Heart left ventricle (tissue), 13 donors: ENCODE measurements at regions not wholly inside any gene's neighbourhood (a gene's known extent, or its start where the extent isn't known, plus 50 kb on each side); places are given as distances from the start of the nearest gene placed in this dataset.

Source experiments
- CTCF ChIP-seq, 12 donors: fragments of 200-600 bp; sonication (generic) in 4 of 12; IDR thresholded peaks; one replicate each; pipeline versions ENCODE4 v1.5.0 to v1.8.0; 2018 to 2022; ENCODE audit warnings: antibody characterized with exemption in 12 of 12, mild to moderate bottlenecking in 5 of 12
- POLR2A ChIP-seq, 2 donors: fragments of 450-650 bp; IDR thresholded peaks; one replicate each; pipeline ENCODE4 v1.6.1; 2017; ENCODE audit warnings: antibody characterized with exemption in 2 of 2, mild to moderate bottlenecking in 2 of 2, moderate library complexity in 2 of 2
- donor health status: ischemic (EF 13 %, LVEDD 7.1; RV severe dilation, severe dysfunction).
- donor health status: DM: no; HTN: yes; CAD: no.
- donor health status: DM: no; HTN: no; CAD: no.
- donor health status: ischemic (EF 25% LVEDD 6.9; RV normal size, moderate dysfunction).
- donor health status: ischemic (EF 25% LVEDD 5.7; RV mildly dilated, moderate dysfunction).
- donor health status: ischemic (EF 35%, LVEDD 5.7; RV mildly dilated, moderate dysfunction).
- donor health status: nonischemic (EF 11% LVEDD 7.7; RV severe dilation, severe dysfunction).
- donor health status: DM: yes; HTN: yes; CAD: no.
- donor health status: PGD.
- donor health status: ischemic (EF 29% LVEDD 5.4; RV normal size, mild dysfunction).
- donor health status: nonischemic (EF 23%, LVEDD 6.1; RV moderate dilation, normal function).

- TF ChIP-seq CTCF (IDR thresholded peaks at IDR 0.05) (no peak), POLR2A (IDR thresholded peaks at IDR 0.05) (no peak)
Observed at GRCh38 chr7:142452791-142453190, 194.9 kb upstream of the PRSS58 start.
